Testis (tissue), 2 donors: ENCODE measurements at regions not wholly inside any gene's neighbourhood (a gene's known extent, or its start where the extent isn't known, plus 50 kb on each side); places are given as distances from the start of the nearest gene placed in this dataset.

Experiments used
- POLR2A ChIP-seq: fragments of 450-650 bp; IDR thresholded peaks from one replicate; pipeline ENCODE4 v1.6.1; 2017; ENCODE audit warnings: antibody characterized with exemption, mild to moderate bottlenecking, moderate library complexity
- TF ChIP-seq, protein P1 (sequence below), 3 experiments: fragments of 450-650 bp in 2 of 3; fragments of 200-600 bp in 1 of 3; sonication (generic) in 1 of 3; IDR thresholded peaks; one replicate each; pipeline ENCODE4 v1.5.1; 2016 to 2019; ENCODE audit warnings: antibody characterized with exemption in 3 of 3, mild to moderate bottlenecking in 2 of 3, moderate library complexity in 1 of 3

DNA sequence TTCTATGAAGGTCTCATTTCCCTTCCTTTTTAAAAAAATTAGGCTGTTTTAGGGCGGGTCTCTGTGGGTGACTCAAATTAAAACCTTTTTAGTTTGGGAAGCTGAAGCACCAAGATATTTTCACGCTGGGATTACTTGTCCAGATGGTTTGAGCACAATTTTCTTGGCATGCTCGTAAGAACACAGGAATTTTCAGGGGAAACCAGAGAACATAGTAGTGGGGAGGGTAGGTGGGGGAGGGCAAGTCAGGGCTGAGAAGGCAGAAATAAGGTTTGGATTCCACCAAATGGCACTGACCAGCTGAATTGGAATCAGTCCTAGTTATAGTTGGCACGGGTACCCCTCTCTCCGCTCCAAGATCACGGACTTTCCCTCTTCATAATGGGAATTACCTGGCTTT, 97.3 kb upstream of the LRIG1 start:
- TF ChIP-seq, protein P1, sequence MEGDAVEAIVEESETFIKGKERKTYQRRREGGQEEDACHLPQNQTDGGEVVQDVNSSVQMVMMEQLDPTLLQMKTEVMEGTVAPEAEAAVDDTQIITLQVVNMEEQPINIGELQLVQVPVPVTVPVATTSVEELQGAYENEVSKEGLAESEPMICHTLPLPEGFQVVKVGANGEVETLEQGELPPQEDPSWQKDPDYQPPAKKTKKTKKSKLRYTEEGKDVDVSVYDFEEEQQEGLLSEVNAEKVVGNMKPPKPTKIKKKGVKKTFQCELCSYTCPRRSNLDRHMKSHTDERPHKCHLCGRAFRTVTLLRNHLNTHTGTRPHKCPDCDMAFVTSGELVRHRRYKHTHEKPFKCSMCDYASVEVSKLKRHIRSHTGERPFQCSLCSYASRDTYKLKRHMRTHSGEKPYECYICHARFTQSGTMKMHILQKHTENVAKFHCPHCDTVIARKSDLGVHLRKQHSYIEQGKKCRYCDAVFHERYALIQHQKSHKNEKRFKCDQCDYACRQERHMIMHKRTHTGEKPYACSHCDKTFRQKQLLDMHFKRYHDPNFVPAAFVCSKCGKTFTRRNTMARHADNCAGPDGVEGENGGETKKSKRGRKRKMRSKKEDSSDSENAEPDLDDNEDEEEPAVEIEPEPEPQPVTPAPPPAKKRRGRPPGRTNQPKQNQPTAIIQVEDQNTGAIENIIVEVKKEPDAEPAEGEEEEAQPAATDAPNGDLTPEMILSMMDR (IDR thresholded peaks at IDR 0.05) = no peak
- no peak for TF ChIP-seq POLR2A
